Stimulated activated CD8-positive, alpha-beta memory T cell treated with anti-CD3 and anti-CD28 coated beads, Interleukin-15, amount 100 ng/mL, for 48 hours (primary cell): ENCODE measurements at regions not wholly inside any gene's neighbourhood (a gene's known extent, or its start where the extent isn't known, plus 50 kb on each side); places are given as distances from the start of the nearest gene placed in this dataset.

Experiments used
- DNase-seq, 2 donors: peaks; one replicate each; pipeline ENCODE4 v3.0.0-alpha.2; 2020; ENCODE audit warnings: low read depth in 2 of 2

DNA sequence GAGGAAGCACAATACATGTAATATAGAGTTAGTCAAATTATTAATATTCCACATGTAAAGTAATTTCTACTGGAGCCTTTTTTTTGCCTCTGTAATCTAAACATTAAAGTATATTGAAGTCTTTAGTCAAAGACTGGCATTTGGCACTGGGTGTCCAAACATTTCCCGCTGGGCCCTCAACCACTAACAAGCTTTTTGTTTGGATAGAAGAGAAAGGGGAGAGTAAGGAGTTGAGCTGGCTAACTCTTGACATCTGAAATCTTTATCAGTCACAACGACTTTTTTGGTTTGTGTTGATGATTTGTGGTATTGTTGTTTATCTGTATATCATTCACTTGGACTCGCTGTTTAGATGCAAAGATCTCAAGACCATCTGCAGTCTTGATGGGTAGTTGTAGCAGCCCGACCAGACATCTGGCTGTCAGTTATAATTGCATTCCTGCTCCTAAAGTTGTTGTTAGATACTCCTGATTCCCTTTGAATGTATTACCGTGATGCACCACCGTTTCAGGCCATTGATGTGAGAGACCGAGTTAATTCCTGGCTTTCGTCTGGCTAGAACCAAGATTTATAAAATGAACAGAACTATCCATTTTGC, 379.6 kb downstream of the MTX2 start:
- DNase-seq, result no peak

DNA sequence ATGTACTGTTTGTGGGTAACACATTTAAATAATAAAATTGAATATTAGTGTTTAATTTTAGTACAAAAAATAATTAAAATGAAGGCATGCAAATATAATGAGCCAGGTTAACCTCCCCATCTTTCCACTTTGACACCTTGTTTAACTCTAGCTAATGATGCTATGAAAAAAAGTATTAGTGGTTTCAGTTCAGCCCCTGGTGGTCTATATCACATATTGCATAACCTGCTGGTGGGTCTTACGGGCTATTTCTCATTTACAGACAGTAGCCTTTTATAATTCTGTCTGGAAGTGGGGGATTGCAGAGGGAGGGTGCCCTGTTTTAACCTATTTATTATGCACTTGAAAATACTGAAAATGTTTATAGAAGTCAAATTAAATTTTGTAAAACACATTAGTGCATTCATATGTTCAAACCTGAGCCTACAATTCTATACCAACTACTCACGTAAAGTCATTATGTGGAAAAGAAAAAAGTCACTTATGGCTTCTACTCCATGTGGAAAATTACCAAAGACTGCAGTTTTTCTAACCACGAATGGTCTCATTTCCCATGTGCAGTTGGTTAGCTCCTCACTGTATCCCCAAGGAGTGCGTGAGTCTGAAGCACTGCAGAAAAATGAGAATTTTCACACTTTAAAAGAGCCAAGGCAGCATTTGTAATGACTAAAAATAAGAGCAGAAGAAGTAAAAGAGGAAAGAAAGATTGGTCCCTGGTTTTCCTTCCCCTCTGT, 381.0 kb downstream of the MTX2 start:
- DNase-seq, result no peak

DNA sequence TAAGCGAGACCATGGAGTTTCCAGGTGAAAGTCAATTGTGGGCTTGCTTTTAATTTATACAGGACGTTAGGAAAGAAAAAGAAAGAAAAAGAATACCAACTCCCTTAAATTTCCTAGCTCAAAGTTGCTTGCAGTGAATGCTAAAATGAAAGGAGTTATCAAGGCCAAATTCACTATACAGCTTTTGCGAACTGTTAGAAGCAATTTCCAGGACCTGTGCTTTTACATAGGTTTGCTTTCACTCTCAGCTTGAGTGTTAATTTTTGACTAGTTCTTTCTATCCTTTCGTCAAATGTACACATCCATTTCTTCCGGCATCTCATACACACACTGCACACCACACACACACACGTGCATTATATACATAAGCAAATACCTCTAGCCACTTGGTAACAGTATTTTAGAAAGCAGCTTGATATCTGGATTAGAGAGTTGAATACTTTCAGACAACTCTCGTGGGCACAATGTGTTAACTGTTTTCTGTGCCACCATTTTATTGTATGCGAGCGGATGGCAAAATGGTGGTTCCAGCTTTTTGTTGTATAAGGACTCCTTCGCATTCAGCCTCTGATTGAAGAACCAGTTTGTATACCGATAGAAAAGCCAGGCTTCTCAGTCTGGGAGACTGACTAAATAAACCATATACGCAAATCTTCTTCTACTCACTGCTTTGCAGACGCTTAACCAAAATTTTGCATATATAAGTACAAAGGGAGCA, 381.8 kb downstream of the MTX2 start:
- no peak for DNase-seq

DNA sequence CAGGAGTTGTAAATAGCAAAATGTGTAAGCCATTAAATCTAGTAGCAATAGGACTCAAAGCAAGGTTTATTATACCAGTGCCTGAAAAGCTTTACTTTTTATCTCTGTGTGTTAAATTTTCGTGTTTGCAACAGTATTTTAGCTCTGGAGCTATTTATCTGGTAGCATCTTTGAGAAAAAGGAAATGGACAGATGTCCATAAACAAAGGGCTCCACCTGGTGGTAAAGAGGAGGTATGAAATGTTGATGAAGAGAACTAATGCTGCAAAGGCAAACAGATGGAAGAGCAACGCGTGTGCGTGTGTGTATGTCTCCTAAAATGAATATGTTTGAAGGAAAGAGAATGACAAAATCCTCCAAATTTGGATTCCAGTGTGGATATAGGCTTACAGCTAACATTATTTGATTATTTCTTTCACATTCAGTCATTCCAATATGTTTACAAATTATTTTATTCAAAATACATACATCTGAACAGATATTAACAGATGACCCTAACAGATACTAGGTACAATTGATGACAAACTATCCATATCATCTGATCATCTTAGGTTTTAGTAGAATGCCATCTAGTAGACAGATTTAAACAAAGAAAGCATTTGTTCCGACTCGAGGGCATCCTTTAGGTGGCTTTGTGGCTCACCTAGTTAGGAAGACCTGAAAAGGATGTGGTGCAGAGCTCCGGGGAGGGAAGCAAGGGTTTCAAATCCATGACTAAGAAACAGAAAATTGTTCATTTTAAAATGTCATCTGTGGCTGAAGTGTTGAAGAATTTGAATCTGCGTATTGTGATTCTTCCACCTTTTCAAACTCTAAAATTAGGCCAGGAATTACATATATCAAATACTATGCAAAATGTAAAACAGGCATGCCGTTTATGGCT, 383.3 kb downstream of the MTX2 start:
- DNase-seq, result no peak

DNA sequence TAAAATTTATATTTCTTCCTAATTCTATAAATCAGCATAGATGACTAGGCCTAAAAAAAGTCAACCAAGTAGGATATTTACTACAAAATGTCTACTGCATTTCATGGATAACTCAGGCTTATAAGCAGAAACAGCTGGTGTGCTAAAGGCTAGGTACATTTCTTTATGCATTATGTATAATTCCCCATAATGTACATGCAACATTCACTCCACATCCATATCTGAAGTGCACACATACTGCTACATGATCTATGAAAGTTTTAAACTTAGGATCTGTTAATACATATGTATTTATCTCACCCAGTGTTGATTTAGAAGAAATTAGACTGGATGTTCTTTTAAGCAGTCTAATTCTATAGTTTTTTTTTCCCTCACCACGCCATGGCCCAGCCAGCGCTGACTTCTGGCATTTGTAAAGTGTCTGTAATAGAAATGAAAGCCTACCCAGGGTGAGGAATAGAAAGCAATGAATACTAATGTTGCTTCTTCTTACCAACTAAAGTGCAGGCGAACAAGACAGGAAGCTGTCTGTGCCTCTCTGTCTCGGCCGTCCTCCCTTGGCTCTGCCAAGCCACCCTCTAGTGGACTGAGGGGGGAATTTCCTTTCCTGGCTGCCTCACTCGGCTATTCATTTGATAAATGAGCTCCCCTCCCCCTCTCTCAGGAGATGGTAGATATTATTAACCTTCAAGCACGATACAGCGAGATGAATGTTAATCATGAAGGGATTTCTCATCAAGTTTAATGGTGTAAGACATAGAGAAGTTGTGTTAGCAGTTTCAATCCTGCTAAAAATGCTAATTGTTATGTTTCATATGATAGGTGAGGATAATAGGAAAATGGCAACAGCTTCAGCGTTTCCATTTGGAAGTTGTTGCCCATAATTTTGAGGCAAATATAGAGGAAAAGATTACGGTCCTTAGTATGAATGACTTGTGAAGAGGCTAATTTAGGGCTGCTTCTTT, 384.5 kb downstream of the MTX2 start:
- DNase-seq, result peak in 1 of 2 donors; percentile 27

DNA sequence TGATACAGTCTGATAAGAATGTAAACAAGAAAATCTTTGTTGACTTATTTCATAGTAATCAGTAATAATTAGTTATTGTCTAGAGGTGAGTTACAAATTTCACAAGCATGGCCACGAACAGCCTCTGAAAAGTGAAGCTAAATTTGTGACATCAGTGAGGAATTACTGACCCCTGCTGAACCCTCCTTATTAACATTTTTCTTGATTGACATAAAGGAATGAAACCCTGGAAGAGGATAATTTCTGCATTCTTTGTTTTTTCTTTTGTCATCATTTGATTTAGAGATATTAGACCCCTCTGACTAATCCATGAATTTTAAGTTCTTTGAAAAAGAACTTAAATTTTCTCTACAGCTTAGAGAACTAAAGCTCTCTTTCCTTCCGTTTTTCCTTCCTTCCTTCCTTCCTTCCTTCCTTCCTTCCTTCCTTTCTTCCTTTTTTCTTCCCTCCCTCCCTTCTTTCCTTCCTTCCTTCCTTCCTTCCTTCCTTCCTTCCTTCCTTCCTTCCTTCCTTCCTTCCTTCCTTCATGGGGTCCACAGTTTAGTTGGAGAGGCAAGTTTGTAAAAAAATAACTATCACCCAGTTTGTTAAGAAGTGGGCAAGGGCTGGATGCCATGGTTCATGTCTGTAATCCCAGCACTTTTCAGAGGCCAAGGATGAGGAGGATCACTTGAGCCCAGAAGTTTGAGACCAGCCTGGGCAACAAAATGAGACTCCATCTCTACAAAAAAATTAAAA, 387.0 kb downstream of the MTX2 start:
- no peak for DNase-seq

DNA sequence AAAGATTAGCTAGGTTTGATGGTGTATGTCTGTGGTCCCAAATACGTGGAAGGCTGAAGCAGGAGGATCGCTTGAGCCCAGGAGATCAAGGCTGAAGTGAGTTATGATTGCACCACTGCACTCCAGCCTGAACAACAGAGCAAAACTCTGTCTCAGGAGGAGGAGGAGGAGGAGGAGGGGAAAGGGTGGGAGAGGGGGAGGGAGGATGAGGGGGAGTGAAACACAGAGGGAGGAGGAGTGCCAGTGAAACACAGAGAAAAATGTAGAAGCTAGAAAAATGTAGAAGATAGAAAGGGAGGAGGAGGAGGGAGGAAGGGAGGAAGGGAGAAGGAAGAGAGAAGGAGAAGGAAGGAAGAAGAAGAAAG, 387.5 kb downstream of the MTX2 start:
- no peak for DNase-seq

DNA sequence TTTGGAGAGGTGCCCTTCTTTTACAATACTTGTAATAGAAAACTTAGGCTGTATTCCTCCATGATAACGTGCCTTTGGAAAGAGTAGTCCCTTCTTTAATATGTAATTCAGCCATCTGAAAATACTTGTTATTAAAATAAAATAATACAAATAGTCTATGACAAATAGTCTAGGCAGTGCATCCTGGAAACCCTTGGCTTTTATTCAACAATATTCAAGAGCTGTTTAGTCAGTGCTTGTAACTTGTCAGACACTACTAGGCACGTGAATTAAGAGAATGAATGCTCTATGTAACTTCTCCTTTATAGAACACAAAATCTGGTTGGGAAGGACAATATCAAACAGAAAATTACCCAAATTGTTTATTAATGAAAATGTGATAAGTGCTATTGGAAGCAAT, 388.2 kb downstream of the MTX2 start:
- DNase-seq, result no peak

DNA sequence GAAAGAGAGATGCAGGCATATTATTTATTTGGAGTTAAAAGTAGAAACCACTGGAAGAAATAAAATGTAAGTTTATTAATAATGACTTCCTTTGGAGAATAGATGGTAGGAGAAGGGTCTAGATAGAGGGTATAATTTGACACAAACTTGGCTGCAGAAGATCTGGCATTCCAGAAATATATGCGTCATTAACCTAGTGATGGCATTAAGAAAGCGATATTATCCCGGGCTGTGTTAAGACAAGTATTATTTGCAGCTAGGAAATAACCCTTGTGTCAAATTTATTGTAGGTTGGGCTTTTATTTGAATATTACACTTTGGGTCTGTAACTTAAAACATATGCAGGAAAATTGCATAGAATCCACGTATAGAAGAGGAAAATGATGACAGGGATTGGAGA, 389.5 kb downstream of the MTX2 start:
- no peak for DNase-seq

DNA sequence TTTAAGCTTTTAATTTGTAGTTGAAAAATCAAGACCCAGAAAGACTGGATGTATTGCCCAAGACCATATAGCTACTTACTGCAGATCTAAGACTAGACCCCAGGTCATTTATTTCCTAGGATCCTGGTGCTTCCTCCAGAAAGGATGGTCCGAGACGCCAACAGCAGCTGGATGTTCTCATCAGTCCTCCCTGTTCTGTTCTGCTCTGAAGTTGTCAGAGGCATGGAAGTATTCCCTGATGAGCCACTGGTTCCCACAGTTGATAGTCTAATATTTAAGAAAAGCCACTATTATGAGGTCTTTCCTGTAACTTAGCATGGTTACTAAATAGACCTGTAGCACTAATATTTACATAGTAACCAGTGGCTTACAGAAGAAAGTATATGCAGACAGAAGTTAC, 393.5 kb downstream of the MTX2 start:
- DNase-seq, result no peak

DNA sequence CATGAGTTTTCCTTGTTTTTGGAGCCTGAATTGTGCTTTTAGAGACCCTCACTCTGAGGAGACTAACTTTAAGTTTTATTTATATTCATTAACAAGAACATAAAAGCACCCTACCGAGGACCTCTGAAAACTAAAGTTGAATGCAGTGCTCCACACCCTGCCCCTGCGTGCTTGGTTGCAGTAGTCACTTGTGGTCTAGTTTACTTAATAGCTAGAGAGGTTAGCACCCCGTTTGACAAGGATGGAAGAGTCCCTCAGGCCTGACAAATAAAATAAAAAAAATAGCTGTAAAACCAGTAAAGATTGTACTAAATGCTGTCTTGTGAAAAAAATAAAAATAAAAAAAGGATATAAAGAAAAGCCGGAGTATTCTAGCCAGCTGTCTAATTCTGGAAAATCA, 395.2 kb downstream of the MTX2 start:
- DNase-seq, result no peak

DNA sequence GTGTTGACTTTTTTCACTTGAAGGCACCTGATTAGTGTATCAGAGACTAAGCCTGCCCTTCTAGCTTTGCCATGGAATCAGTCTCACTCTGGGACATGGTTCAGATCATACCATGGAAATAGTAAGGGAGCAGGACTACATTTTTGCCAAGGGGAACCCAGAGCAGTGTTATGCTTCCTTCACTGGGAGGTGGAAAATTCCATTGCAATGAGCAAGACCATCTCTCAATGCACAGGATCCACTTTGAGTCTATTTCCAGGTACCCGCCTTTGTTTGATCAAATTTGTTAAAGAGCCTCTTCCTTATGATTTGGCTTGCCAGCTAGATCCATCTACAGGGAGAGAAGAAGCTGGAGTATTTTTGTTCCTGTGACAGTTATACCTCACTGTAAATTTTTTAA, 395.8 kb downstream of the MTX2 start:
- DNase-seq, result no peak

DNA sequence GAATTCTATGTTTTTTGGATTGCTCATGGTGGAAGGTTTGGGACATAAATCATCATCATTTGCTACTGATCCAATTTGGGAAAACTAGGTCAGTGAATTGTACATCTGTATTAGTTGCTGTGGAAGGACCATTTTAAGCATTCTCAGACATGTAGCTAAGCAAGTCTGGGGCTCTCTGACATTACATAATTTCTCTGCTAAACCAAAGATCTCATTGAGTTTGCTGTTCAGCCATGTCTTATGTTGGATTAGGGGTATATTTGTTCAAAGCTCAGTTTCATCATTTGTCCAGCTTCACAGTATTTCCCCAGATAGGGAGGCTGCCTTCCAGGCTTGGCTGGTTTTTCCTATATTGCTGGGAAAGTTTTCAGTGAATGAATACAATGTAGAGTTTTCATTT, 399.7 kb downstream of the MTX2 start:
- DNase-seq, result no peak

DNA sequence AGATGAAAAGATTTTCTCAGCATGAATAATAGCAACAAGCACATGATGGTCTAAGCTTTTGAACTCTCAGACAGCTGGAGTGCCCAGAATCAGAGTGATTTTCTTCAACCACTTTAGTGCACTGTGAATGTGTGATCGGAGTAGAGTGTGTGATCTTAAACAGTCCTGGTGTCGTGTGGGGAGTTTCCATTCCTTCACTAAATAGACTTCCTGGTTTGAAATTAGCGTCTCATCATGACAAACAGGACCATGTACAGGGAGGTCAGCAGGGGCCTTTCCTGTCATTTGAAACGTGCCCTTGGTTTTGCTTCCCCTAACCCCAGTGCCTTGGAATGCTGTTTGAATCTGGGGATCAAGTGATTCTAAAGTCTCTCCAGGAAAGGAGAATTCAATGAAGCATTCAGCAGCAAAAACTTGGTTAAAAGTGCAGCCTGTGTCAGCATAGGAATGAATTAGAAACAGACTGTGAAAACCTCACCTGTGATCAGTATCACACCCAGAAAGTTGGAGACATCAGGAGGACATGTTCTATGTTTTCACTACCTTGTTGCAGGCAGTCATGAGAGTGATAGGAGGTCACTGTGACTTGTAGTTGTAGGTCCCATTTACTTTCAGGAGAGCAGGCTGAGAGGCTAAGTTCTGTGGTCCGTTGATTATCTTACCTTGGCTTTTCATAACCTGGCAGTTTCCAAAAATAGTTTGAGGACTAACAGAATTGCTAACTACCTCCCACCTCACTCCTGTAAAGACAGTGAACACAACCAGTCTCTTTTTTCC, 400.3 kb downstream of the MTX2 start:
- no peak for DNase-seq

DNA sequence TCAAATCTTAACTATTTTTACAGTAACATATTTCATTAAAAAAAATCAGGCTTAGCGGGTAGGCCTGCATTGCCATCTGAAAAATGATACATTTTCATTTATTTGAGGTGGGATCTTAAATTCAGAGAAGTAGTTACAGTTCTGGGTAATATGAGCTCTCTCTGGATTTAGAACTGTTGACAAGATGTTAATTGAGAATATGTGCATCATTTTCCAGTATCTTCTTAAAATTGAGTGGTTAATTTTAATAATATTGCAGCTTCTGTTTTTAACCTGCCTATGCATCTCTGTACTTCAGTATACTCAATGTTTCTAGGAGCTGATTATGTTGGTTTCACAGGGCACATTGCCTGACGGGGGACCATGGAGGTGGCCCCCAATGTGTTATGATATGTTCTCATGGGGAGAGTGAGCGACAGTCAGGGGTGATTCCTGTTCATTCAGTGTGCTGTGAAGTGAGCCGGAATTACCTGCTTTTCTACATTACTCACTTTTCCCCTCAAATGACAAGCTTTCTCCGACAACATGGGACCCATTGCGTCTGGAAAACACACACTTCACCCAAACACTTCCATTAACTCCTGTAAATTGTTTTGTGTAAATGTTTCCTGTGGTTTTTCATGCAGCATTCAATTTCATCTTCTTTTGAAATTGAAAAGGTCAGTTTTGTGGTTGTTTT, 406.2 kb downstream of the MTX2 start:
- no peak for DNase-seq

DNA sequence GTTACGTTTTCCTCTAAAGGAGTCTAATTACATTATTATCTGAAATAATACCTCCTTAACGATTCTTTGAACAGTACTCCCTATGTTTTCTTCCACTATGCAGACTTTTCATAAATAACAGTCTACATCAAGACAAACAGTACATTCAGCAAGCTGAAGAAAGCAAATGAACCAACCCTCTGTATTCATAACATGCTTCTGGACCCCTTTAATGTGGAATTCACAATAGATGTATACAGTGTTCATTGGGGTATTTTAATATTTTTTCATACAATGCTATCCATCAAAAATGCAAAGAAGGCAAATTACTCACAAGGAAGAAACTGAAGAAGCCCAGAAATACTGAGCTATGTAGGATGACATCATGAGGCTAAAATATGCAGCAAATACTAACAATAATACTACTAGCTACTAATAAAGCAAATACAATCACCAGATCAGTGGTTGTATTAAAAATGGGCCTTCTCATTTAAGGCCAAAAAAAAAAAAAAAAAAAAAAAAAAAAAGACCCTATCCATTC, 408.6 kb downstream of the MTX2 start:
- DNase-seq, result no peak

DNA sequence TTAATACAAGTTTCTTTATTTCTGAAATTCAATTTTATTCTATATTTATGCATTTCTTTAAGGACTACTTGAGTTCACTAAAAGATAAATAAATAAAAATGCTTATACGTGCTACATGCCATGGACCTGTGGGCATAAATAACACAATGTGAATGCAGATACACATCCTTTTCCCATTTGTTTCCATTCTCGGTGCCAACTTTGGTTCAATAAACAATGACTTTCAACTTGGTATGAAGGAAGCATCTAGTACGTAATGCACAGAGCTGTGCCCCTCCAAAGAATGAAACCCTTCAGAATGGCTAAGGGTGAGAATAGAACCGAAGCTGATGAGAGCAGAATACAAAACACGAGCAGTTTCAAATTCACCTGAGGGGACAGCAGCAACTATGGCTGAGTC, 409.3 kb downstream of the MTX2 start:
- no peak for DNase-seq

DNA sequence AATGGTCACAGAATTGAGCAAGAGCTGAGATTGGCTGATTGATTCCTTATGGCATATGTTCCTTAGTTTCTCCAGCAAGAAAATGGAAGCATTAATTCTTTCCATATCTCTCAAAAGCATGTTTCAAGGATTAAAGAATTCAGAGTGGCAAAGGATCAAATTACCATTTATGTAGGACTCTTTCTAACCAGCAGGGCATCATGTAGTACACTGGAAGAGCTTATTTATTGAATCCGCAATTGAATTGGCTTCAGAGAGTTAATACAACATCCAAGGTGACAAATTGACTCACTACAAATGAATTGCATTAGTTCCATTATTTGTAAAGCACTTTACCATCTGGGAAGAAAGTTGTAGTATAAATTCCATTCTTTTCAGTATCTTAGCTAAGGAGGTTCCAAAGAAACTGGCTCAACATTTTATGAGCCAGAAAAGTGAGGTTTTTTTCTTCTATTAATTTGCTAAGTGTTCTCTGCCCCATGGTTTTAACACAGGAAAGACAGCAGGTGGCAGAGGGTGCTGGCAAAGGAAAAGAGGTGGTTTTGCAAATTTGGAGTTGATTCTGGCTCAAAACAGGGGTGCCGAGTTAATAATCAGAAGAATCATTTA, 409.9 kb downstream of the MTX2 start:
- no peak for DNase-seq
